Parathyroid adenoma (tissue), 2 donors: ENCODE measurements at regions not wholly inside any gene's neighbourhood (a gene's known extent, or its start where the extent isn't known, plus 50 kb on each side); places are given as distances from the start of the nearest gene placed in this dataset.

ENCODE experiments used
- H2AFZ ChIP-seq: fragments of 300-600 bp; sonication (generic); one replicate; pipeline ENCODE4 v1.7.0; 2017; ENCODE audit warnings: antibody characterized with exemption, mild to moderate bottlenecking
- H3K27ac ChIP-seq: fragments of 300-600 bp; sonication (generic); one replicate; pipeline ENCODE4 v1.7.0; 2017
- H3K27me3 ChIP-seq: fragments of 300-600 bp; sonication (generic); one replicate; pipeline ENCODE4 v1.7.0; 2017; ENCODE audit warnings: low read length; ENCODE audit not compliant: control insufficient read depth, insufficient read depth
- H3K36me3 ChIP-seq: fragments of 300-600 bp; sonication (generic); one replicate; pipeline ENCODE4 v1.7.0; 2017; ENCODE audit warnings: low read length; ENCODE audit not compliant: control insufficient read depth, insufficient read depth
- H3K4me1 ChIP-seq: fragments of 300-600 bp; sonication (generic); one replicate; pipeline ENCODE4 v1.7.0; 2017; ENCODE audit warnings: control low read depth
- H3K4me2 ChIP-seq: fragments of 300-600 bp; sonication (generic); one replicate; pipeline ENCODE4 v1.7.0; 2017; ENCODE audit warnings: low read length
- H3K4me3 ChIP-seq: fragments of 300-600 bp; sonication (generic); one replicate; pipeline ENCODE4 v1.7.0; 2017; ENCODE audit warnings: low read depth, low read length
- H3K79me2 ChIP-seq: fragments of 300-600 bp; sonication (generic); one replicate; pipeline ENCODE4 v1.7.0; 2017; ENCODE audit warnings: control low read depth
- H3K9ac ChIP-seq: fragments of 300-600 bp; sonication (generic); one replicate; pipeline ENCODE4 v1.7.0; 2017; ENCODE audit warnings: mild to moderate bottlenecking
- H3K9me3 ChIP-seq: fragments of 300-600 bp; sonication (generic); one replicate; pipeline ENCODE4 v1.7.0; 2017; ENCODE audit warnings: low read length; ENCODE audit not compliant: control insufficient read depth
- TF ChIP-seq, protein P1 (sequence below): fragments of 300-600 bp; sonication (generic); IDR thresholded peaks from one replicate; pipeline ENCODE4 v1.7.0; 2017; ENCODE audit warnings: antibody characterized with exemption, mild to moderate bottlenecking
- donor health status: primary hyperparathyroidism.

DNA sequence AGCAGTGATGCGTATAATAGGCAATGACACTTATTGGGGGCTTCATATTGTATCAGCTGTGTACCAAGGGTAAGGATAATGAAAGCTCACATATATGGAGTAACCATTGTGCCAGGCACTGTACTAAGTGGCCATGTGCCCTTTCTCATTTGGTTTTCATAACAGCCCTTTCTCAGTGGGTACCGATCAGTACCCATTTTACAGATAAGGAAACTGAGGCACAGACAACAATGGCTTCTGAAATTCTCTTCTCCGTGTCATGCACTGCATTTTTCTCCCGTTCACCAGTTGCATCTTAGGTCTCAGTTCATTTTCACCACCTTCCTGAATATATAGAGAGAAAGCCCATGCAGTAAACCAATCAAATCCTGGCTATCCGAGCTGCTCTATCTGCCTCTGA lies 216.7 kb upstream of the RBFOX1 start:
- Histone ChIP-seq H3K27me3 (no peaks in the 10 kb centered on the region), H3K27ac (no peak overlapping the region), H3K9me3 (no peaks in the 10 kb centered on the region), H3K4me3 (no peak overlapping the region), H3K79me2 (no peaks in the 10 kb centered on the region), H3K4me1 (no peaks in the 10 kb centered on the region), H3K9ac (no peak overlapping the region), H3K36me3 (no peaks in the 10 kb centered on the region), H2AFZ (no peak overlapping the region), H3K4me2 (no peak overlapping the region)
- TF ChIP-seq, protein P1, sequence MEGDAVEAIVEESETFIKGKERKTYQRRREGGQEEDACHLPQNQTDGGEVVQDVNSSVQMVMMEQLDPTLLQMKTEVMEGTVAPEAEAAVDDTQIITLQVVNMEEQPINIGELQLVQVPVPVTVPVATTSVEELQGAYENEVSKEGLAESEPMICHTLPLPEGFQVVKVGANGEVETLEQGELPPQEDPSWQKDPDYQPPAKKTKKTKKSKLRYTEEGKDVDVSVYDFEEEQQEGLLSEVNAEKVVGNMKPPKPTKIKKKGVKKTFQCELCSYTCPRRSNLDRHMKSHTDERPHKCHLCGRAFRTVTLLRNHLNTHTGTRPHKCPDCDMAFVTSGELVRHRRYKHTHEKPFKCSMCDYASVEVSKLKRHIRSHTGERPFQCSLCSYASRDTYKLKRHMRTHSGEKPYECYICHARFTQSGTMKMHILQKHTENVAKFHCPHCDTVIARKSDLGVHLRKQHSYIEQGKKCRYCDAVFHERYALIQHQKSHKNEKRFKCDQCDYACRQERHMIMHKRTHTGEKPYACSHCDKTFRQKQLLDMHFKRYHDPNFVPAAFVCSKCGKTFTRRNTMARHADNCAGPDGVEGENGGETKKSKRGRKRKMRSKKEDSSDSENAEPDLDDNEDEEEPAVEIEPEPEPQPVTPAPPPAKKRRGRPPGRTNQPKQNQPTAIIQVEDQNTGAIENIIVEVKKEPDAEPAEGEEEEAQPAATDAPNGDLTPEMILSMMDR, result no peak

DNA sequence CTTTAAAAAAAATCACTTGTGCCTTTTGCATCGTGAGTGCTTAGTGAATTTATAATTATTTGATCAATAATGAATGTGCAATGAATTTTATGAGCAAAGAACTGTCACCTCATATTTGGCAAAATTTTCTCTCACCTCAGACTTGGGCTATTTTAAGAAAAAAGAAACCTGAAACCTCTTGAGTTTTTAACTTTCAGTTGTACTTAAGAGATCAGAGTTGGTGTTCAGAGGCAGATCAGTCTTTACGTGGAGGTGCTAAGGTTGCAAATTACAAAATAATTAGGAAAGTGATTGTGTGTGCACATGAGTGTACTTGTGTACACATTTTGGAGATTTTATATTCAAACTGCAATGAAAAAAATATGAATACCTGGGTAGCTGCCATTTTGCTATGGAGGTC lies 218.7 kb upstream of the RBFOX1 start:
- no peak overlapping the region for H3K9ac ChIP-seq
- no peaks in the 10 kb centered on the region for H3K27me3 ChIP-seq
- H3K36me3 ChIP-seq, result no peaks in the 10 kb centered on the region
- H3K4me3 ChIP-seq, result no peak overlapping the region
- no peak overlapping the region for H2AFZ ChIP-seq
- TF ChIP-seq, protein P1, result no peak
- no peaks in the 10 kb centered on the region for H3K9me3 ChIP-seq
- no peak overlapping the region for H3K27ac ChIP-seq
- no peaks in the 10 kb centered on the region for H3K4me1 ChIP-seq
- no peaks in the 10 kb centered on the region for H3K79me2 ChIP-seq
- H3K4me2 ChIP-seq, result no peak overlapping the region

DNA sequence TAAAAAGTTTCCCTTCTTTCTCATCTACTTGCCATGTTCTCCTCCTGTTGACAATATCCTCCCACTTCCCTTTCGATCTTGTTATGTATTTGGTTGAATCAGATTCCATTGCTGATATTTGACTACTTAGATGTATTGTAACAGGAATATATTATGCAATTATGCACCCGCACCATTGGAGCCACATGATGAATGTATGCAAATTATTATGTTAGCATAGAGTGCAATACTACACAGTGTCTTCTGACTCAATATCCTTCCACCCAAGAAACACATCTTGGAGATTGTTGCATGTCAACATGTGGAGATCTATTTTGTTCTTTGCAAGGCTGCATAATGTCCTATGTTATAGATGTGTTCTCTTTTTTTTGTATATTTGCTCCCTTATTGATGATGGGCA lies 219.2 kb upstream of the RBFOX1 start:
- Histone ChIP-seq H3K27ac (no peak overlapping the region), H2AFZ (no peak overlapping the region), H3K27me3 (no peaks in the 10 kb centered on the region), H3K36me3 (no peaks in the 10 kb centered on the region), H3K4me2 (no peak overlapping the region), H3K9ac (no peak overlapping the region), H3K79me2 (no peaks in the 10 kb centered on the region), H3K9me3 (no peaks in the 10 kb centered on the region), H3K4me3 (no peak overlapping the region), H3K4me1 (no peaks in the 10 kb centered on the region)
- TF ChIP-seq, protein P1, result no peak

DNA sequence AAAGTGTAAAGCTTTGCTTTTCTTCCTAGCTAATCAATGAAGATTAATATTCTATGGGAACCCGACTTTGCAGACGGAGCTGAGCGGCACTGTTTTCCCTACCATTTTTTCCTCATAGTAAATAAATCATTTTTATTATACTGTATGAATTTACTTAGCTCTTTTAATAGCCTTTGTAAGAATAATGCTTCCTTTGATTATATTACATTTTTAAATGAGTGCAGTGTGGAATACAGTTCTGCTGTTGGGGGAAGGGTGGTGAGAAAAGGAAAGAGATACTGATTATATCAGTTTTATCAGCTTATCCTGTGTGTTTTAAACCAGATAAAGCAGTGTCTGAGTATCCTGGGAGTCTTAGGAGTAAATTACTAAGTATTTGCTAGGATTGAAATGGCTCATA lies 221.4 kb upstream of the RBFOX1 start:
- TF ChIP-seq, protein P1, result no peak
- H3K36me3 ChIP-seq, result no peaks in the 10 kb centered on the region
- no peak overlapping the region for H3K4me2 ChIP-seq
- no peak overlapping the region for H3K27ac ChIP-seq
- no peak overlapping the region for H3K4me3 ChIP-seq
- H3K4me1 ChIP-seq, result no peaks in the 10 kb centered on the region
- no peaks in the 10 kb centered on the region for H3K79me2 ChIP-seq
- no peak overlapping the region for H3K9ac ChIP-seq
- H3K9me3 ChIP-seq, result no peaks in the 10 kb centered on the region
- H3K27me3 ChIP-seq, result no peaks in the 10 kb centered on the region
- H2AFZ ChIP-seq, result no peak overlapping the region

DNA sequence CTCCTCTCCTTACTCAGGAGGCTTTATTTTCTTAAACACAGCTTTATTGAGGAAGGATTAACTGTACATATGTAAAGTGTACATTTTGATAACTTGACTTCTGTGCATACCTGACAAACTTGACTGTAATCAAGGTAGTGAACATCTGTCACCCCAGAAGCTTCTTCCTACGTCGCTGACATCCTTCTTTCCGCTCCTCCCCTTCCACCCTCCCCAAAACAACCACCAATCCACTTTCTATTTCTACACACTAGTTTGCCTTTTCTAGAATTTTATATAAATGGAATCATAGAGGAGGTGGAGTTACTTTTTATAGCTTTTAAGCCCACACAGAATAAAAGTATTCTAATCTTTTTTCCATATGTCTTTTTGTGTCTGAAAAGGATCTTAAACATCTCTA lies 225.2 kb upstream of the RBFOX1 start:
- Histone ChIP-seq H3K4me3 (no peak overlapping the region), H2AFZ (no peak overlapping the region), H3K4me2 (no peak overlapping the region), H3K27ac (no peak overlapping the region), H3K27me3 (no peaks in the 10 kb centered on the region), H3K9ac (no peak overlapping the region), H3K4me1 (no peaks in the 10 kb centered on the region), H3K9me3 (no peaks in the 10 kb centered on the region), H3K36me3 (no peaks in the 10 kb centered on the region), H3K79me2 (no peaks in the 10 kb centered on the region)
- TF ChIP-seq, protein P1, result no peak
